ENCODE measurements at regions not wholly inside any gene's neighbourhood (a gene's known extent, or its start where the extent isn't known, plus 50 kb on each side); places are given as distances from the start of the nearest gene placed in this dataset.

DNA sequence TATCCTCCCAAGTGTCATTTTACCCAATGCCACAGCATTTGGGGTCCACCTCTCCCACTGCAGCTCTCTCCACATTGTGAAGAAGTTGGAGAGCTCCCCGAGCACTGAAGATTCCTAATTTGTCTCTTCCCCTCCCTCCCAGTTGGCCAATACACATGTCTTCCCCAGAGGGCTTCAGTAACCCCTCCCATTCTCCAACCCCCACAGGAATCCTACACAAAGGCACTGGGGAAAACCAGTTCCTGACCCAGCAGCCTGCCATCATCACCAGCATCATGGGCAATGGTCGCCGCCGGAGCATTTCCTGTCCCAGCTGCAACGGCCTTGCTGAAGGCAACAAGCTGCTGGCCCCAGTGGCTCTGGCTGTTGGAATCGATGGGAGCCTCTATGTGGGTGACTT lies 87.3 kb upstream of the WWC1 start:
- no peak for DNase-seq (ENCODE audit: low read depth)

DNA sequence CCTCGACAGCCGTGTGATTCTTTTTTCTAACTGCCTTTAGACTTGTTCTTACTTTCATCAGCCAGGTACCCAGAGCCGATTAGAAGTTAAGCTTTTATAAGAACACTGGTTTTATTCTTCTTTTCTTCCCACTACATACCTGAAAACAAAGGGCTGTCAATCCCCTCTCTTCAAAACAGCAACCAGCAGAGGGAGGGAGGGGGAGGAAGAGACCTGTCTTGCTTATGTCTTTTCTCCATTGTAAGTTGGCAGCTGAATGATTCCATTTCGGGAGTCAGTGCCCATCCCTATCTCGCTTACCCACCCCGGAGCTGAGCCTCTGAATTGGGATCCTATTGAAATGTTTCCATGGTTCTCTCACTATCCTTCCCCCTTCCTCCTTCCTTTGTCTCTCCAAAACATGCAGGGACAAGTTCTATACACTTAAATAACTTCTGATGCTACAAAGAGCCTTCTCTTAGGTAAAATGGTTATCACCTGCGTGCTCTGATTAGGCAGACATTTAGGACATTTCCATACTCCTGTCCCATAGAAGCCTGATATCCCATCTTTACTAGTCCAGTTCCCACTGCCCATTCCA lies 83.9 kb upstream of the WWC1 start:
- no peak for DNase-seq (ENCODE audit: low read depth)

DNA sequence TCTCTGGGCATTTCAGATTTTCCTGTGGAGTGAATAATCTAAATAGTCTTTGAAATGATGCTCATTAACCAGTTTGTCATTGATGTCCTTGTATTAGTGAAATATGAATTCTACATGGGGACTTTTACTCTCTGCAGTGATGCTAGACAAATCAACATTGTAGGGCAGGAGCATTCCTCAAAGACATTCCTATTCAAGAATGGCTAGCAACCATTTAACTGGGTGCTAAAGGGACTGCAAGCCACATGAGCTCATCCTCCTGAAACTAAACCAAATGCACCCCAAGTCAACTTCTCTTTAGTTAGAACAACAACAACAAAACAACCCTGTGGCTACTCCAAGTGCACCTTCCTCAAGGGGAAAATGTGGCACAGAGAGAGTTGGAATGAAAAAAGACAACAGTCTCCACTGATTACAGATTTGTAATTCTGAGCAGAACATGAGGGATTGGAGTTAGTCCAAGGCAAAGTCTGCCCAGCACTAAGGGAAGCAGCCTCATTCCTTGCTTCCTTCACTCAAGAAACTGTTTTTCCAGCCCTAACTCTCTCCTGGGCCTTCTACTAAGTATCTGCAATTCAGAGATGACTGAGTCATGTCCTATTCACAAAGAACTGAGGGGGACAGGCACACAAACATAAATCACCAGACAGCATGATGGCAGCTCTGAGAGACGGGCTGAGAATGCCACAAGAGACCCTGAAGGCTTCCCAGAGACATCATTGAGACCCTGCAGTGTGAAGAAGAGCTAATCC lies 82.0 kb upstream of the WWC1 start:
- DNase-seq (ENCODE audit: low read depth) = no peak

- no peak for DNase-seq (ENCODE audit: low read depth)
These were observed 81.4 kb upstream of the WWC1 start for GRCh38 chr5:168209997-168210396.

- DNase-seq (ENCODE audit: low read depth) = no peak
These were observed 80.2 kb upstream of the WWC1 start for GRCh38 chr5:168211245-168211644.

DNA sequence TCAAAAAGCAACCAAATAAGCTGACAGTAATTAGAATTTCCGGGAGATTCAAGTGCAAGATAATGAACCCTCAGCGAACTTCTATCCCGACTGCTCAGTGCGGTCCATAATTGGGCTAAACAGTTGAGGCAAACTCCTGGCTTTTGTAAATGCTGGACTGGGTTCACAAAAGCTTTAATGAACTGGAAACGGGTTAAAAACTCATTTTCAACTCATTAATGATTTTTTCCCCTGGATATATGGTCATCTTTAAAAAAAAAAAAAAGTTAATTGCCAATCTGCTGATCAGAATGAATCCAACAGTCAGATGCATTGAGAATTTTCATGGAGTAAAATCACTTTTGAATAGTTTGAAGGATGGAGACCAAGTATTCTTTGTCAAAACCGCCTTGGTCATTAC lies 79.5 kb upstream of the WWC1 start:
- no peak for DNase-seq (ENCODE audit: low read depth)

DNA sequence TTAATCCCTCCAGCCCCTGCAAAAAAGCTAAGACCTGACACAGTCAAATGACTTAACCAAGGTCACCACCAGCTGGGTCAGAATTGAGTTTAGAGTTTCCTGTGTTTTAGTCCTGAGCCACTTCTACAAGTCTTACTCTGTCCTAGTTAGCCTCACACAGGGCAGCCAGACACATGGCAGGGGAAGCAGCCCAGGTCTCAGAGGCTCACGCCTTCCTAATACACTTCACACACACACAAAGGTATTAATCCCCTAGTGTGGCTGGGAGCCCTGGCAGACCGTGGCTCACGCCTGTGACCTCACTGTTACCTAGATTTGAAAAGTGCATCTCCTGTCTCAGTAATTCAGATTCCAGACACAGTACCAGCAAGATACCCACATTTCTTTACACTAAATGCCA lies 77.4 kb upstream of the WWC1 start:
- DNase-seq (ENCODE audit: low read depth) = no peak

GRCh38 chr5:168214886-168215285 lies 76.6 kb upstream of the WWC1 start:
- no peak for DNase-seq (ENCODE audit: low read depth)

GRCh38 chr5:168215646-168216045 lies 75.8 kb upstream of the WWC1 start:
- no peak for DNase-seq (ENCODE audit: low read depth)

GRCh38 chr5:168216989-168217388 lies 74.5 kb upstream of the WWC1 start:
- DNase-seq (ENCODE audit: low read depth) = no peak

GRCh38 chr5:168217497-168217896 lies 73.9 kb upstream of the WWC1 start:
- DNase-seq (ENCODE audit: low read depth) = no peak

DNA sequence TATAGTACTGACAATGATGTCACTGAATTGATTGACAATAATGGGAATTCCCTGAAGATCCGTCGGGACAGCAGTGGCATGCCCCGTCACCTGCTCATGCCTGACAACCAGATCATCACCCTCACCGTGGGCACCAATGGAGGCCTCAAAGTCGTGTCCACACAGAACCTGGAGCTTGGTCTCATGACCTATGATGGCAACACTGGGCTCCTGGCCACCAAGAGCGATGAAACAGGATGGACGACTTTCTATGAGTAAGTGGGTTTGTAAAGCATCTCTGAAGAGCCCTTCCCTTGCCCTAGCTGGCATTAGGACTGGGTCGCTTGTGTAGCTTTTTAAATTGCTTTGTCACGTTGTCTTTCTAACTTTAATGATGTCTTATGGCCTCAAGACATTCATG lies 72.7 kb upstream of the WWC1 start:
- no peak for DNase-seq (ENCODE audit: low read depth)

GRCh38 chr5:168219515-168220410 lies 71.7 kb upstream of the WWC1 start:
- DNase-seq (ENCODE audit: low read depth) = peak; percentile 81

DNA sequence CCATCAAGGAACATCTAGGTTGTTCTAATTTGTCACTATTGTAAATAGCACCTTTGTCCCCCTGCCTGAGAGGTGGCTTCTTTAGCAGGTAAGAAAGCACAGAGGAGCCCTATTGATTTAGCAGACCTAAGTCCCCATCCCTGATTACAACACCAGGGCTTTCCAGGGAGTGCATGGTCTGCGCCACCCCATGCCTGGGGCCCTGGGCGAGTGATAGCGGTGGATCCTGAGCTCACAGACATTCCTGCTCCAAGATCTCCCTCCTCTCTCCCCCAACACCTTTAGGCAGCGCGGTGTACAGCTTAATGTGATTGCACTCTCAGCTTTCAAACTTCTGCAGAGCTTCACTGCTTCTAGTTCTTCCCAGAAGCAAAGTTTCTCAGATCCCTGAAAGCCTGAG lies 67.4 kb upstream of the WWC1 start:
- DNase-seq (ENCODE audit: low read depth) = no peak

DNA sequence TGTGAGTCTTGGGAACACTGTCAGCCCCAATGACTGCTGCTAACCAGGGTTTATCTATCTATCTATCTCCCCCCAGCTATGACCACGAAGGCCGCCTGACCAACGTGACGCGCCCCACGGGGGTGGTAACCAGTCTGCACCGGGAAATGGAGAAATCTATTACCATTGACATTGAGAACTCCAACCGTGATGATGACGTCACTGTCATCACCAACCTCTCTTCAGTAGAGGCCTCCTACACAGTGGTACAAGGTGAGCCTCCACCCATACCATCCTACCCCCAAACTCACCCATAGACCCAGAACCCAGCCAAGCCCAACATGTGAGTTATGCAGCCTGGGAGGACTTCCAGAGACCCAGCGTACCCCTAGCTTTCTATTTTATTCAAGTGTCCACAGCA lies 65.4 kb upstream of the WWC1 start:
- no peak for DNase-seq (ENCODE audit: low read depth)

GRCh38 chr5:168227001-168227400 lies 64.4 kb upstream of the WWC1 start:
- DNase-seq (ENCODE audit: low read depth) = no peak

GRCh38 chr5:168227973-168228615 lies 63.4 kb upstream of the WWC1 start:
- DNase-seq (ENCODE audit: low read depth) = no peak

- no peak for DNase-seq (ENCODE audit: low read depth)
These were observed 62.8 kb upstream of the WWC1 start for GRCh38 chr5:168228668-168229067.

- no peak for DNase-seq (ENCODE audit: low read depth)
These were observed 57.3 kb upstream of the WWC1 start for GRCh38 chr5:168234133-168234532.

DNA sequence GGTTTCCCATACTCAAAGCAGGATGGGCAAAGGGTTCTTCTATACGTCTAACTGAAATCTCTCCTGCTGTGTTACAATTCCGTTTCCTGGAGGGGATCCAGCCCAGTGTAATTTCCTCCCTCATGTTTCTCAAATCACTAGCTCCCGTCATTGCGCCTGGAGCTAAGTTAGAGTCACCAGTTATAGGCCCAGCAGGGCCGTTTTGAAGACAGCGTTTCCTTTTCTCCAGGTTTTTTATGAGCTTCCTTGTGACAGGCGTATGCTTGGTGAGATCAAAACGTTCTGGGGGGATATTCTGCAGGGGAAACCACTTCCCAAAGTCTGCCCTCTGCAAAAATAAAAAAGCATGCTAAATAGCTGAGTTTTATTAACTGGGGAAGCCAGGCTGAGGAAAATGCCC lies 53.0 kb upstream of the WWC1 start:
- DNase-seq (ENCODE audit: low read depth) = no peak

- no peak for DNase-seq (ENCODE audit: low read depth)
These were observed 52.1 kb upstream of the WWC1 start for GRCh38 chr5:168239325-168239724.

Measured in myocyte (in vitro differentiated cells).